H1 (cell line): ENCODE measurements at regions not wholly inside any gene's neighbourhood (a gene's known extent, or its start where the extent isn't known, plus 50 kb on each side); places are given as distances from the start of the nearest gene placed in this dataset.
"Not testable (repeated sequence)": the region's sequence is repeated elsewhere in the genome, so short reads cannot be mapped to it uniquely, and the experiment has no call there.

Experiments
- CTCF ChIA-PET: fragments of 300-600 bp; sonication (Branson Sonifier 250); formaldehyde crosslinking; loops from one replicate; lab custom pipeline; 2021; ENCODE audit not compliant: partially characterized antibody; lab: Charles Lee
- POLR2A ChIA-PET: fragments of 300-600 bp; sonication (Branson Sonifier 250); formaldehyde crosslinking; loops from one replicate; lab custom pipeline; 2021; ENCODE audit warnings: inconsistent platforms; ENCODE audit not compliant: partially characterized antibody; lab: Charles Lee
- DNase-seq, 2 experiments: peaks; one replicate each; pipeline versions ENCODE4 v3.0.0 to v3.0.0-alpha.2; 2010 to 2022; ENCODE audit warnings: low spot score in 2 of 2, low read depth in 1 of 2, mixed read lengths in 1 of 2
- FAIRE-seq: peaks from 2 replicates; lab custom pipeline; 2011; peaks lifted over from hg19 to GRCh38; lab: Jason Lieb, UNC
- H2AFZ ChIP-seq: 2 replicates; pipeline ENCODE4 v1.8.1; 2012; ENCODE audit warnings: low read length, inconsistent platforms
- H2AK5ac ChIP-seq: 2 replicates; pipeline ENCODE4 v1.6.1; 2013; ENCODE audit warnings: low read depth, low read length
- H2BK120ac ChIP-seq: replicated peaks from 2 replicates; pipeline ENCODE3; 2013; ENCODE audit warnings: low read depth, low read length, inconsistent platforms
- H2BK12ac ChIP-seq: 2 replicates; pipeline ENCODE4 v1.6.1; 2013; ENCODE audit warnings: low read depth, low read length
- H2BK15ac ChIP-seq: 2 replicates; pipeline ENCODE4 v1.6.1; 2013; ENCODE audit warnings: low read length
- H2BK20ac ChIP-seq: 2 replicates; pipeline ENCODE4 v1.6.1; 2013; ENCODE audit warnings: low read length
- H2BK5ac ChIP-seq: 2 replicates; pipeline ENCODE4 v1.6.1; 2013; ENCODE audit warnings: low read depth, low read length
- H3K14ac ChIP-seq: 2 replicates; pipeline ENCODE4 v1.6.1; 2013; ENCODE audit warnings: inconsistent platforms; ENCODE audit not compliant: insufficient read length
- H3K18ac ChIP-seq: 2 replicates; pipeline ENCODE4 v1.6.1; 2013; ENCODE audit warnings: low read length; ENCODE audit errors: extremely low read depth
- H3K23ac ChIP-seq: 2 replicates; pipeline ENCODE4 v1.6.1; 2013; ENCODE audit warnings: inconsistent platforms; ENCODE audit not compliant: insufficient read length
- H3K23me2 ChIP-seq: 2 replicates; pipeline ENCODE4 v1.6.1; 2013; ENCODE audit warnings: low read depth, low read length
- H3K27ac ChIP-seq: 2 replicates; pipeline ENCODE4 v1.6.1; 2011; ENCODE audit warnings: low read depth, low read length, inconsistent platforms
- H3K27me3 ChIP-seq, 4 experiments: replicated peaks in 1 of 4; 1 replicate in 1 of 4; 2 replicates in 3 of 4; pipeline versions ENCODE4 v1.6.1 to v1.8.1; 2011 to 2013; ENCODE audit warnings: low read length in 3 of 4, mild to moderate bottlenecking in 3 of 4, inconsistent platforms in 2 of 4, mixed read lengths in 2 of 4, moderate library complexity in 1 of 4; ENCODE audit not compliant: control insufficient read depth in 3 of 4, insufficient read depth in 3 of 4; ENCODE audit errors: extremely low read depth in 1 of 4
- H3K36me3 ChIP-seq, 4 experiments: 2 replicates each; pipeline versions ENCODE4 v1.6.1 to v1.8.1; 2011 to 2013; ENCODE audit warnings: mild to moderate bottlenecking in 4 of 4, low read length in 3 of 4, moderate library complexity in 2 of 4, control low read depth in 1 of 4, inconsistent platforms in 1 of 4; ENCODE audit not compliant: insufficient read depth in 4 of 4, control insufficient read depth in 2 of 4
- H3K4ac ChIP-seq: replicated peaks from 2 replicates; pipeline ENCODE3; 2013; ENCODE audit warnings: low read length, low read depth, mixed read lengths, inconsistent platforms; ENCODE audit not compliant: insufficient read length
- H3K4me1 ChIP-seq, 4 experiments: replicated peaks in 1 of 4; 1 replicate in 1 of 4; 2 replicates in 3 of 4; pipeline versions ENCODE4 v1.6.1 to v1.8.1; 2011 to 2013; ENCODE audit warnings: low read length in 3 of 4, inconsistent platforms in 2 of 4, mixed read lengths in 1 of 4; ENCODE audit not compliant: insufficient read depth in 4 of 4, control insufficient read depth in 3 of 4
- H3K4me2 ChIP-seq, 2 experiments: 2 replicates each; pipeline versions ENCODE4 v1.6.1 to v1.8.1; 2011 to 2013; ENCODE audit warnings: low read depth in 2 of 2, low read length in 2 of 2, control low read depth in 1 of 2, inconsistent platforms in 1 of 2, mild to moderate bottlenecking in 1 of 2; ENCODE audit not compliant: insufficient read depth in 1 of 2
- H3K4me3 ChIP-seq, 4 experiments: fragments of 200-600, 300-600 bp in 1 of 4; sonication (generic), shearing (Covaris generic), sonication (Bioruptor Twin) in 1 of 4; 2 replicates each; pipeline versions ENCODE4 v1.5.1 to v1.8.1; 2011 to 2016; ENCODE audit warnings: low read length in 4 of 4, low read depth in 3 of 4, control low read depth in 2 of 4, inconsistent platforms in 2 of 4, mild to moderate bottlenecking in 2 of 4, mixed read lengths in 1 of 4, moderate library complexity in 1 of 4; ENCODE audit not compliant: insufficient read depth in 2 of 4; ENCODE audit errors: extremely low read depth in 1 of 4
- H3K56ac ChIP-seq: replicated peaks from 2 replicates; pipeline ENCODE3; 2013; ENCODE audit warnings: low read depth, mild to moderate bottlenecking, mixed read lengths, low read length, inconsistent platforms; ENCODE audit not compliant: insufficient read length
- H3K79me1 ChIP-seq: 2 replicates; pipeline ENCODE4 v1.6.1; 2013; ENCODE audit warnings: low read depth, low read length, control low read depth
- H3K79me2 ChIP-seq, 2 experiments: 2 replicates each; pipeline versions ENCODE4 v1.6.1 to v1.8.1; 2012 to 2013; ENCODE audit warnings: low read length in 2 of 2, mild to moderate bottlenecking in 2 of 2, inconsistent platforms in 1 of 2; ENCODE audit not compliant: insufficient read depth in 2 of 2, control insufficient read depth in 1 of 2
- H3K9ac ChIP-seq, 4 experiments: replicated peaks in 1 of 4; 1 replicate in 1 of 4; 2 replicates in 3 of 4; pipeline versions ENCODE4 v1.6.1 to v1.8.1; 2011 to 2013; ENCODE audit warnings: low read depth in 3 of 4, low read length in 3 of 4, control low read depth in 2 of 4, mild to moderate bottlenecking in 2 of 4, moderate library complexity in 2 of 4, inconsistent platforms in 1 of 4; ENCODE audit errors: extremely low read depth in 1 of 4
- H3K9me3 ChIP-seq, 2 experiments: 2 replicates each; pipeline versions ENCODE4 v1.6.1 to v1.8.1; 2012 to 2013; ENCODE audit warnings: mild to moderate bottlenecking in 2 of 2, moderate library complexity in 2 of 2, control low read depth in 1 of 2, inconsistent platforms in 1 of 2, low read depth in 1 of 2, low read length in 1 of 2, mixed read lengths in 1 of 2; ENCODE audit not compliant: insufficient read depth in 2 of 2
- H4K20me1 ChIP-seq, 2 experiments: replicated peaks in 1 of 2; 2 replicates each; pipeline versions ENCODE3 to v1.8.1; 2011 to 2013; ENCODE audit warnings: inconsistent platforms in 2 of 2, low read length in 2 of 2, mild to moderate bottlenecking in 1 of 2; ENCODE audit not compliant: insufficient read depth in 2 of 2, control insufficient read depth in 1 of 2
- H4K5ac ChIP-seq: 2 replicates; pipeline ENCODE4 v1.6.1; 2013; ENCODE audit warnings: low read length, low read depth, mixed read lengths, inconsistent platforms; ENCODE audit not compliant: insufficient read length
- H4K8ac ChIP-seq: 2 replicates; pipeline ENCODE4 v1.8.0; 2013; ENCODE audit warnings: mild to moderate bottlenecking, moderate library complexity, low read length, inconsistent platforms; ENCODE audit not compliant: insufficient read depth; ENCODE audit errors: extremely low read depth
- H4K91ac ChIP-seq: replicated peaks from 2 replicates; pipeline ENCODE3; 2013; ENCODE audit warnings: low read length, mixed read lengths, inconsistent platforms; ENCODE audit not compliant: insufficient read length
- WGBS, 2 experiments: shearing (Covaris generic) in 1 of 2; methylation state at CpG; one replicate each; pipeline versions ENCODE4 v1.1.6 to v1.1.7; 2013 to 2015; ENCODE audit warnings: low lambda C conversion rate in 2 of 2, mixed read lengths in 2 of 2, inconsistent platforms in 1 of 2, low coverage in 1 of 2, missing lambda C conversion rate in 1 of 2; ENCODE audit not compliant: insufficient replicate concordance in 2 of 2, insufficient coverage in 1 of 2, insufficient read length in 1 of 2; ENCODE audit errors: extremely low coverage in 1 of 2, missing lambda C conversion rate in 1 of 2; 5-methylcytosine and 5-hydroxymethylcytosine counted together

DNA sequence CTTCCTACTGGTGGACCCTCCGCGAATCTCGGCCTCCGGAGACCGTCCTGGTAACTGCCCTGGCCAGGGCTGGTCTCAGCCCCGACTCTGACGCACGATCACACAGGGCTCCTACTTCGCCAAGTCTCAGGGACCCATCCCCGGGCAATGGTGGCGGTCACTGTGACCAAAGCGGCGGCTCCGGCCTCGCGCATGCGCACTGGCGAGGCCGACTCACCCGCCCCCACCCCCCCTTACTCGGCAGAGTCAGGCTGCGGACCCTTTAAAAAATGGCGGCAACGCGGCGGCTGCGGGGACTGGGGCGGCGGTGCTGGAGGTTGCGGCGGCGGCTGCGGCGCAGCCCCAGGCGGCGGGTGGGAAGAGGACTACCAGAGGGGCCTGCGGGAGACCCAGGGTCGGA is 1581.3 kb downstream of the FOXD4L5 start:
- CTCF ChIA-PET, H3K4me2 ChIP-seq, H3K27ac ChIP-seq, H3K4ac ChIP-seq, H3K79me1 ChIP-seq, H2BK12ac ChIP-seq, H4K20me1 ChIP-seq, H3K23me2 ChIP-seq, H3K79me2 ChIP-seq, H3K56ac ChIP-seq, H3K9ac ChIP-seq, H3K4me3 ChIP-seq, H4K91ac ChIP-seq, H3K36me3 ChIP-seq, H3K4me1 ChIP-seq, H4K8ac ChIP-seq, FAIRE-seq, H3K14ac ChIP-seq, H3K18ac ChIP-seq, DNase-seq, H2BK20ac ChIP-seq, H4K5ac ChIP-seq, H3K27me3 ChIP-seq, H2BK5ac ChIP-seq, H2AK5ac ChIP-seq, H2BK120ac ChIP-seq, H2AFZ ChIP-seq, H3K23ac ChIP-seq, H2BK15ac ChIP-seq, POLR2A ChIA-PET: not testable (repeated sequence)
- H3K9me3 ChIP-seq = peaks cover 0 to 43% of the 10 kb centered on the region in 2 experiments; a peak in 1 of 4 replicates
- 100% methylated on average over 1 of the region's 38 CpGs; no CpG with 5 or more reads in 1 of the 2 experiments for WGBS, 2 experiments

DNA sequence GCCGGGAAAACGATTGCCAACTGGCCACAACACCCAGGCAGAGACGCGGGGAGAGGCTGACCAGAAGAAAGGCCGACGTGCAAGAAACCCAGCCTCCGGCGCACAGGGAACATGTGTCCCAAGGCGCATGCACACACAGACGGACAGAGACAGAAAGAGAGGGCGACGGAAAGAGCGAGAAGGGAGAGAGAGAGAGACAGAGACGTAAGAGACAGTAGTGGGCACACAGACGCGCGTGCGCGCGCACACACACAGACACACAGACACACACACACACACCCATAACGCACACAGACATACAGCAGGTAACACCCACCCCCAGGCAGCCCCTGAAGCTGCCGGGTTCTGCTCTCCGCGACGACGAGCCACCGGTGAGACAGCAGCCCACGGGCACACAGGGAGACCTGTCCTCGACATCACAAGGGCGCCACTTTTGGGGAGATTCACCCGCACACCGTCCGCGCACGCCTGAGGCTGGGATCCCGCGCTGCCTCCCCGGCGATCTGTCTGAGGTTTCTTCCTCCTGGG is 1581.8 kb downstream of the FOXD4L5 start:
- CTCF ChIA-PET, H3K36me3 ChIP-seq, H4K91ac ChIP-seq, H2BK15ac ChIP-seq, H2AK5ac ChIP-seq, H3K27ac ChIP-seq, H3K18ac ChIP-seq, H3K23me2 ChIP-seq, H3K79me2 ChIP-seq, H2BK12ac ChIP-seq, H4K20me1 ChIP-seq, H3K4me3 ChIP-seq, H2BK120ac ChIP-seq, H3K4me2 ChIP-seq, DNase-seq, H2BK5ac ChIP-seq, H3K79me1 ChIP-seq, H4K8ac ChIP-seq, H4K5ac ChIP-seq, H3K4me1 ChIP-seq, POLR2A ChIA-PET, H3K27me3 ChIP-seq, H3K4ac ChIP-seq, H3K56ac ChIP-seq, H2AFZ ChIP-seq, H2BK20ac ChIP-seq, H3K9ac ChIP-seq, H3K14ac ChIP-seq, FAIRE-seq, H3K23ac ChIP-seq: not testable (repeated sequence)
- peaks cover 0 to 39% of the 10 kb centered on the region in 2 experiments; a peak in 1 of 4 replicates for H3K9me3 ChIP-seq
- no CpG with 5 or more reads among the region's 39 CpGs for WGBS, 2 experiments
